HG03103 (cell line): ENCODE measurements at regions not wholly inside any gene's neighbourhood (a gene's known extent, or its start where the extent isn't known, plus 50 kb on each side); places are given as distances from the start of the nearest gene placed in this dataset.

Source experiments
- ATAC-seq: cut with Tn5 transposase; IDR thresholded peaks from one replicate; pipeline ENCODE4 v1.9.1; 2021; ENCODE audit warnings: low read depth; ENCODE audit not compliant: unreplicated experiment

DNA sequence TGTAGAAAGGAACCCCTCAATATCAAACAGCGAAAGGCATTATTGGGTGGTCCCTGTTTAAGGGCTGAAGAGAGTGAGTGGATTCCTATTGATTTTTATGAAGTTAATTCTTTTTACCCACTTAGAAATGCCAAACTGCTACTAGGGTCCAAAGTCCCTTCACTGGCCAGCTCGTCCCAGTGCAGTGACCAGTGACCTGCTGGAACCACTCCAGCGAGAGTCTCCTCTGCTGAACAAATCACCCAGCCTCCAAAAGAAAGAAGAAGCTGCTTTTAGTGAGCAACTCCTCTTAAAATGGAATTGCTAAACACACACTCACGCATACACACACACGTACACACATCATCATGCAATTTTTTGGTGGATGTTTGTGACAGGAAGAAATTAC, 198.2 kb upstream of the PLEKHG7 start:
- ATAC-seq: no peak

DNA sequence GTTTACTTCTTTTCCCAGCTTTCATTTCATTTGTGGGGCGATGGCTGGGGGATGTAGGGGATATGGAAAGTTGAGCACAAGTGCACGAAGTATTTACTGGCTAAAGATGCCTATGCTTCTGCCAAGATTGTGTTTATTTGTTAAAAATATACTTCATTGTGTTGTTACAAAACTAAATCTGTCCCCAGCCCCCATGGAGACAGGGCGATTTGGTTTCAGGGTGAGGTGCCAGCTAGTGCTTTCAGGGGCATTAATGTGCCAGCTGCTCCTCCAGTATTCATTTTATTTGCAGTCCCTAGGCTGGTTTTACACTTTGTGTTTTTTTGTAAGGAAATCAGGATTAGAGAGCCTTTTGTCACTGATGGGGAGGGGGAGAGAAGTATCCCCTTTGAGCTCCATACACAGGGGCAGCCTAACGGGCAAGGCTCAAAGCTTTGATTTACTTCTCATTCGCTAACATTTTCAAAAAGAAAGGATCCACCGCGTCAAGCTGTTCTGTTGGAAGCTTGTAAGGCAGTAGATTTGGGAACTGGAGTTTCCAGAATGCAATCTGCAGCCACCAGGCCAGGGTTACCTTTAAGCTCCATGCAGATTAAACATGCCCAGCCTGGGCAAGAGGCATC, 198.7 kb upstream of the PLEKHG7 start:
- ATAC-seq: no peak

DNA sequence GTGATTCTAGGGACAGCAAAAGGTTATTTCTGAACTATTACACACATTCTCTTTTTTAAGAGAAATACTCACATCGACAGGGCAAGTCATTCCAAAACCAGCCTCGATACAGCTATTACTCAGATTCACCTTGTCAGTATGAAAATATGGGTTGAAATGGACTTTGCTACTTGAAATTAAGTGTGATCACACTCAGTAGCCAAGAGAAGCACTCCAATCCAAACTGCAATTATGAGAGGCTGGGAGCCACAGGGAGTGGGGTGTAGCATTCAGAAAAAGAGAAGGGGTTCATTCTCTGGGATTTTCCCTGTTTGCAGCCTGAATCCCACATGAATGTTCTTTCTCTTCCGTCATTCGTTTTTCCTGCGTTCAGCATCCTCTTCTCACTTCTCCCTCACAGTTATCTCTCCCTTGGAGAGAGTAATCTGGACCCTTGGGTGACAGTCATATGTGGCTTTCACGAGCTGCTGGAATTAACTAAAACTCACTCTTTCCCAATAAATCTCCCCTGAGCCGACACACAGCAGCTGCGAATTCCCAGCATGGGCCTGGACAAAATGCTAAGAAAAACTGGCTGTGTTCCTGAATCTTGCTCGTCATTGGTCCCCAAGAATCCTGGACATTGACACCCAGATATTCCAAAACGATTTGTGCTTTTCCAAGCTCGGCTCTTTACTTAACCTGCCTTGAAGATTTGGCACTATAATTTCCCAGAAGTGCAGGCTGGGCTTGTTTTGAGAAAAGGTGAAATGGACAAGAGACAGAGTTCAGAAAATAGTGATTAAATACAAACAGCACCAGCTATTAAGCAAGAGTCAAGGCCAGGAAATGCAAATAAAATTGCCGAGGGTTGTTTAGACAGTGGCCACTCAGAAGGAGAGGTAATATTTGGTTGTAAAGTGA, 199.5 kb upstream of the PLEKHG7 start:
- ATAC-seq: peak; percentile 47

DNA sequence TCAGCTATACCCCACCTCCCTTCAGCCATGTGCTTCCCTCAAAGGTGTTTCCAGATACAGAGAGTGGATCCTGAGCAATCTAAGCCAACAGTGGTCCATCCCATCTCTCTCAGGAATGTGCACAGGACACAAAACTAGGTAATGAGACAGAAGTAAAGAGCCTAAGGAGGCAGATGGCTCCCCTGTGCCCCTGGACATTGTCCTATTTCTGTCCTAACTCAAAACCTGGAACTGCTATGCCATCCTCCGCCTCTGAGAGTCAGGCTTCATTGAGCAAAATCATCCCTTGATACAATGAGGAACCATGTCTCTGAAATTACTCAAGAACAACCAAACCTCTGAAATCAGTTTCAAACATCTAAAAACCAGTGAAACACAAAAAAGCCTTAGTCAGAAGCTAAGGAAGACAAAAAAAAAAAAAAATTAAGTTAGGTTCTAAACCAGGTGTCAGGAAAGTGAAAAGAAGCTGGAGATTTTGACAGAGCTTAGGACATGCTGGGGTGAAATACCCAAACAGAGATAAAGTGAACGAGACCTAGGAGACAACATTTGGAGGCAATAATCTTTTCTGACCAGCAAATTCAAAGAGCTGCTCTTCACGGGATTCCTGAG, 200.3 kb upstream of the PLEKHG7 start:
- peak; percentile 49 for ATAC-seq

DNA sequence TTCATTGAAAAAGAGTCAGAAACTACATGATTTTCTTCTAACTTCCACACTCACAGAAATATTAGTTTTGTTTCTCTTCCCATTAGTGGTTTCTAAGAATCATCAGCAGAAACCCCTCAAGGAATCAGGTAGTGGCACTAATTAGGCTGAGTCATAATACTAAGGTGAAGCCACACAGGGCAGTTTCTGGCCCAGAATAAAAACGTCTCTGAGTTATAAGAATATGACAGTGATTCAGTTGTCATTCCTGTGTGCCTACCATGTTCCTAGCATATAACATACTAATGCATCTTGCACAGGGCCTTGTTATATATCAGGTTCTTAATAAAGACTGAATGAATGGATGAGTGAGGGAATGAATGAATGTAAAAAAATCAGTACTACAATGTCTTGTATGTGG, 206.0 kb upstream of the PLEKHG7 start:
- peak; percentile 55 for ATAC-seq

DNA sequence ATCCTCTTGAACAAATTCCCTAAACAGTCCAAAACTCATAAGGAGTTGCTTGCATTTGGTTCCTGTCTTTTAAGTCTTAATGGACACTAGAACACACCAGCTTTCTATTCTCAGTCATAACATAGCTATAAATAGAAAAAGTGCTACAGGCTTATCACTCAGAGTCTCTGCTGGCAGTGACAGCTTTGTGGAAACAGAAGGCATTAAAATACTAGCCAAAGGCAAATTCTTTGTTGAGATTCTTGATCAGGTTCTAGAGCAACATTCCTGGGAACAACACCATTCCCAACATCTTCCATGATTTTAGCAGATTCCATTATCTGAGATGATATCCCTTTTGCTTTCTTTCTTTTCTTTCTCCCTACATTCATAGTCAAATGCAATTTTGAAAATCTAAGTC, 207.7 kb upstream of the PLEKHG7 start:
- ATAC-seq: no peak

DNA sequence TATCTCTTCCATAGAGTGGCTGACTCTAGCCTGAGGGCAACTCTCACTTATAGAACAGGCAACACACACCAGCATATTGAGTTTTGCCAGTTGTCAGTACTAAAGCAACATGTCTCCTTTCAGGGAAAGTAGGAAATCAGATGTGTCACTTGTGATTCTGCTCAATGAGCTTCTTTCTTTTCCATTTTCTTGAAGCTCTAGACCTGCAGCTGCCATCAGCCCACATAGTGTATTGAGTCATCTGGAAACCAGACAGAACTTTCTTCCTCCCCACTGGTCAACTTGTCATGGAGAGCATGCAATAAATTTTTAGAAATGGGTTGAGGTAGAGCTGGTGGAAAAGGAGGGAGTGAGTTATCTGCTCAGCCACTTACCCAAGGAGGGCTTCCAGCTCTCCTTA, 209.0 kb upstream of the PLEKHG7 start:
- ATAC-seq: peak; percentile 44

DNA sequence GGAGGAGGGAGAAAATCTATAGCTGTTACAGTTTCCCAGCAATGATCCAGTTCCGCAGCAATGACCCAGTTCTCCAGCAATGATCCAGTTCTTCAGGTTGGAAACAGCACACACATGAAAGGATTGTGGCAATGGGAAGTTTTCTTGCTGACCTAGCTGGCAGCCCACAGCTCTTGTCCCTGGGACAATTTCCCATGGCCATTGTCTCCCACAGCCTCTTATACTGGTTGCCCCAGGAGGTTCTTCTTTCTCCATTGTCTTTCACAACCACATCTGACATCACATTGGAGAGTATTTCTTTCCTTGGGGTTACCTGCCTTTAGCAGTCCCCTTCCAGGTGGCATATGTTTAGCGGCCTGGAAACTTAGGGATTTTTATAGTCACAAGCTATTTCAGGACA, 209.8 kb upstream of the PLEKHG7 start:
- ATAC-seq: no peak

DNA sequence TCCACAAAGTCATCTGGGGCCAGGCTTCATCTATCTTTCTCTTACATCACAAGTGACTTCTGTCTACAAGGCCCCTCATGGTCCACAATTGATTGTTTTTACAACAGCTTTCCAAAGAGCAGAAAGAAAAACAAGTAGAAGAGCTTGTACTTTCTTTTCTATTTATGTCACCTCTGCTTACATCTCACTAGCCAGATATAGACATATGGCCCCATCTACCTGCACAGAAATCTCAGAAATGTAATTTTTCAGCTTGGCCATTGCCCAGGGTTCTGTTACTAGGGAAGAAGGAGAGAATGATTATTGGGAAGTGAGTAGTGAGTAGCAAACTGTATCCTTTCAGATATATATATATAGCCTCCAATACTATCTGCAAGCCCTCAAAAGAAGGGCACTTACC, 210.5 kb upstream of the PLEKHG7 start:
- ATAC-seq: no peak

DNA sequence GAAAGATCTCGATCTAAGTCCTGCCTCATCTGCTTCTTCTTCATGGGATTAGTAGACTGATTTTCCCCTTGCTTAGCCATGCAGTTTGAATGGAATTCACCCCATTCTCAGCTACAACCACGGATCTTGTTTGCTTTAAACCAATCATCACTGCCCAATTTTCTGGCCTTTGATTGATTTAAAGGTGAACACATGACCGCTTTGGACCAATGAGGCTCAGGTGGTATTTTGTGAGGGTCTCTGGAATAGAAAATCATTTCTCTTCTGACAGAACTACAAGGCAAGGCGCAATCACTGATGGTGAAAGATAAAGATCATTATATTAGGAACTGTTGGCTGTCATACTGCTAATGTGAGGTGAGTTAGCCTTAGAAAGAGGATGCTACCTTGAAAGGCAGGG, 213.0 kb upstream of the PLEKHG7 start:
- no peak for ATAC-seq

DNA sequence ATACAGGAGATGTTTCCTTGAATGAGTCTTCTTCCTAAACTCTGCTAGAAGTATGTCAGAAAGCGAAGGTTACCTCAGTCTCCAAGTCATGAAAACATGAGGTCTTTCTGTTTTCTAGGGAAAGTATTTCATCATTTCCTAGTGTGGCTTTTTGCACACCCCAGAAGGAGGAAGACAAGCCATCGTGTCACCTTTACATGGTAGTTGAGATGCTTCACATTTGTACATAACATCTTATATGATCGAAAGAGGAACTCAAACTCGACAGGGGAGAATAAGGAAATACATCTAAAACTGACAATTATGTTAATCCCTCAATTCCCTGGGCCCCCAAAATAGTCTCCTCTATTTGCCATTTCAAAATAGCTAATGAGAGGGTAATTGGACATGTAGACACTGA, 214.1 kb upstream of the PLEKHG7 start:
- peak; percentile 35 for ATAC-seq

DNA sequence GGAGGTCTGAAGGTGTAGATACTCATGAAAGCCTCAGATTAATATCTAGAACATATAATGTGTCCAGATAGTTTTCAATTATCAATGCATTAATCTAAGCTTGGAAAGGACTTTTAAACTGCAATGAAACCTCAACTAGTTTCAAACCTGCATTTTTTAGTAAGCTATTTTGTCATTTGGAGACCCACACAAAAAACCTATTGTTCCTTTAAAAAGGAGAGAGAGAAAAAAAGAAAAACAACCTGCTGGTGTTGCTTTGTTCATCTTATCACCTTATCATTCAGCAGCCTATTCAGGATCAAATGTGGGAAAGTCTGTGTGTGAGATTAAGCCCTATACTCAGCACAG, 215.7 kb upstream of the PLEKHG7 start:
- ATAC-seq: no peak

DNA sequence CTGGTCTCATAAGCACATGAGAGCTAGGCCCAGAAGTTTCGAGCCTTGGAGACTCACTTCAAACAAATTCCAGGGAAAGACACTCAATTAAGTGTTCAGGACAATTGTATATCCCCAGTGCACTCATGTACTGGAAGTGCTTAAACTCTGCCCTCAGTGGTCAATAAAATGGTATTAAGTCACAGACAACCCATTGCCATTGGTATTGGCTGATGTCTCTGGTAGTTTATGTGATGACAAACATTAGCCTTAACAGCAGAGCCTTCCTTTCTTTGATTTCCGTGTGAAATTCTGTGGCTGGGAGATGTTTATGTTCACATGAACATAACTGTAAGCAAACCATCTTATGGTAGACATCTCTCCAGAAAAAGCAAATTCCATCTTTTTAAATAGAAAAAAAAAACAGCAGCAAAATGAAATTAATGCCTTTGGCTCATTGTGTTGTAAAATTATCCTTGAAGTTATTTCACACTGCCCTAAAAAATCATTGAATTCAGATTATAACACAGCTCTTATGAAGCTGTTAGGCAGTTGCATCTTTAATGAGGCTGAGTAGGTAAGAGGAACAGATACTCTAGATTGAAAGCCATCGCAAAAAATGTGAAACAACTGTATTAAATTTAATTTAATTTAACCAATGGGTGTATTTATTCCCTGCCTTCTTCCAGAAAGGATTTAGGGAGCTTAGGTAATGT, 216.2 kb upstream of the PLEKHG7 start:
- ATAC-seq: no peak

DNA sequence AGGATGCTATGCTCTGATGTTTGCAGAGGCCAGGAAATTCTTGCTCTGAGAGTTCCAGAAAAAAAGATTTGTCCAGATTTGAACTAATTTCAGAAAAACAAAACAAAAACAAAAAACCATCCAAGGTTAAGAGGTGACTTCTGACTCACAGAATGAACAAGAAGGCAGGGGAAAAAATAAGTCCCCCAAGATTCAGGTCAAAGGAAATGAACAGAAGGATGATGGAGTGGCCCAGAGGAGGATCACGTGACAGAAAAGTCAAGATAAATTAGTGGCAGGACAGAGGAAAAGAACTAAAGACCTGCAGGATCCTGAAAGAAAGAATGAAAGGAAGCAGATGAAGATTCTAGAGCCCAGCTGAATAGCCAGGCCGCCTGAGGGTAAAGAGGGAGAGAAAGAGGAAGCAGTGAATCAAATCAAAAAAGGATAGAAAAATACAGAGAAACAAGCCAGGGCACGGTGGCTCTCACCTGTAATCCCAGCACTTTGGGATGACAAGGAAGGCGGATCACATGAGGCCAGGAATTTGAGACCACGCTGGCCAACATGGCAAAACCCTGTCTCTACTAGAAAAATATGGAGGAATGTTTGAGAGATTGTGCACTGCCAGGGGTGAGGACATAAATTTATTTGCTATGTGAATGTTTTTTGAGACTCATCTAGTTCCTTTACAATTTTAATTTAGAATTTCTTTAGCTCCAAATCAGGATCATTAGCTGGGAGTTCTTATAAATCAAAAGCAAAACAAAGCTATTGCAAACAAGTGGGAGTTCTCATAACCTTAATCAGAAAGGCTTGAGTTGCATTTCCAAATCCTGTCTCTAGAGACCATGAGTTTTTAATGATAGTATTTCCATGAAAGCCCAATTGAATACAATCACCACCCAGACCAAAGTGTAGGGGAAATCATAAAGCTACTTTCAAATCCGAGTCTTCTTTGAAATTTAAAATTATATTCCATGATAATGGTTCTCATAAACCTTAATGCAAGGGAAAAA, 217.1 kb upstream of the PLEKHG7 start:
- no peak for ATAC-seq

DNA sequence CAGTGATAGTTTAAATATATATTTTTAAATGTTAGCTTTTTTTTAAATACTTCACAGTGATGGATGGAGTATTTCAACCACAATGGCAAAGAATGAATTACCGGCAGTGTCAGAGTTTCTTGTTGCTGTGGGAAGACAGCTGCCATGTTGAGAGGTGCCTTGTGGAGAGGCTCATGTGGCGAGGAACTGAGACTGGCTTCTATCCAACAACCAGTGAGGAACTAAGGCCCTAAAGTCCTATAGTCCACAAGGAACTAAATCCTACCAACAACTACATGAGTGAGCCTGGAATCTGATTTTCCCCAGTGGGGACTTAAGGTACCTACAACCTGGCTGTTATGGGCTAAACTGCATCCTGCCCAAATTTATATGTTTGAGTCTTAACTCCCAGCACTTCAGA, 220.2 kb upstream of the PLEKHG7 start:
- no peak for ATAC-seq

DNA sequence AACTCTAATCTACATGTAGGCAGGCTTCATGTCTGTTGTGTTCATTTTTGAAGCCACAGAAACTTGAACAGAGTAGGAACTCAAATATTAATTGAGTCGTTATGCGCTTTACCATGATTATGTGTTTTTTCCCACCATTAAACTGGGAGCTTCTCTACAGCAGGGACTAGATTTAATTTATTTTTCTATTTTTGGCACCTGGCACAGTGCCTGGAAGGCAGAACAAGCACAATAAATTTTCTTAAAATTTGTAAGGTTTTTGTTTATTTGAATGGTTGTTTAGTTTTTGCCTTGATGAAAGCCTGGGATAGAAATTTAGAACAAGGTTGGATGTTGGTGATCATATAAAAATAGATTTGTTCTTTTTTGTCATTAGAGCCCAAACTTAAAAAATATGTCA, 221.7 kb upstream of the PLEKHG7 start:
- ATAC-seq: no peak

DNA sequence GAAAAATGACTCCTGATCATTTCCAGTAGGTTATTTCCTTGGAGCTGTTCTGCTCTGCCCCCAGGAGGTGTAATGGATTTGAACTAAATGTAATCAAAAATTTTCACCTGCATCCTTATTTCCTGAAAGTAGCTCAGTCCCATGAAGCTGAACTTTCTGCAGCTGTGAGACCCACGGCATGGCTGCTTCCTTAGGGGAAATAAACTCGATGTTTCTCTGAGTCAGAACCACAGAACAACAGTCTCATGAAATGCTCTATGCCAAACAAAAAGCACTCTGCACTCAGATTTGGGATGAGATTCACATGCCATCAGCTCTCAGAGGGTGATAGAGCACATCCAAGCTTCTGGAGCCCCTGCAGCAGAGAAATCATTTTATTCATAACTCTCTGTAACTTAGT, 224.1 kb upstream of the PLEKHG7 start:
- no peak for ATAC-seq

DNA sequence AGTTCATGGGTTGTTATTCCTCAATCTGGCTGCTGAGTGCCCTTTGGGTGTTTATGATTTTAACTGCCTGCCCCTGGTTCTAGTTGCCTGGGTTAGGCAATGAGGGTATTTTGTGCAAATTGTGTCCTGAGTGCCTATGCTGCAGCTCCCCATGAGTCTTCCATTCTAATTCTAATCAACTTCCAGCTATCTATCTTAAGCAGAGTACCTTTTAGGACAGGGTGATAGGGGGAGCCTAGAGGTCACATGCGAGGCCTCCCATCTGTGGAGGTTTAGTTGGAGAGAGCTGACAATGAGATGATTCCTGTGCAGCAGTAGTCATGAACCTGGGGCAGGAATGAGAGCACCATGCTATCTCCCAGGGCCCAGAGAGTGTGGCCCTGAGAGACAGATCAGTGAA, 225.9 kb upstream of the PLEKHG7 start:
- no peak for ATAC-seq

DNA sequence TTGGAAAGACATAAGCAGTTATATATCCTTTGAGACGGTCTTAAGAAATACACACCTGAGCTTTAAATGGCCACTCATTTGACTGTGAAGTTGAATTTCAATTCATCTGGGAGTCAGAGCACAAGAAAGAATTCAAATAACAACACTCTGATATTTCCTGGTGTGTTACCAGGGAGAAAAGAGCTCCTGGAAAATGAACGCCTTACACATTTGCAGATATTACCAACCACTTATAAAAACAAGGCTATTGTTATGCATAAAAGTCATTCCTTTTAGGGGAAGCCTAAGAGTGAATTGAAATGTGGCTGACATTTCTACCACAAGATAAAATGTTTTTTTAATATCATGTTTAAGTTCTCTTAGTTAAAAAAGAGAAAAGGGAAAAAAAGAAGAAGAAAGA, 229.2 kb upstream of the PLEKHG7 start:
- no peak for ATAC-seq

DNA sequence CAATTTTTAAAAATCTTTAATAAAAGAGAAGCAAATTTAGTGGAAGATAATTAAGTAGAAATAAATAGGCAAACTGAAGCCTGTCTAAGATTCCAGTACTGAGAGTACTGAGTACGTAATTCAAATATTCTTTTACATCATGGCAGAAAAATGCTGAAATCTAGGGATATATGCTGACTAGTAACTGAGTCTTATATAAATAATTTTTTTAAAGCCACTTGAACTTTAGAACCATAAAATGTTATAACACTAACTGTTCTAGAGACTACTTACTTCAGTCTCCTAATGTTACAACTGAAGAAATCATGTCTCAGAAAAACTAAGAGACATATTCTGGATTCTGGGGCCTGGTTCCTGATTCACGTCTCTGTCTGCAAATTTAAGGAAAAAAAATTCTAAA, 230.6 kb upstream of the PLEKHG7 start:
- no peak for ATAC-seq
